HG03066 (cell line): ENCODE measurements at regions not wholly inside any gene's neighbourhood (a gene's known extent, or its start where the extent isn't known, plus 50 kb on each side); places are given as distances from the start of the nearest gene placed in this dataset.
"Not testable (repeated sequence)": the region's sequence is repeated elsewhere in the genome, so short reads cannot be mapped to it uniquely, and the experiment has no call there.

ENCODE experiments used
- ATAC-seq: cut with Tn5 transposase; IDR thresholded peaks from one replicate; pipeline ENCODE4 v1.9.1; 2021; ENCODE audit warnings: low read depth; ENCODE audit not compliant: unreplicated experiment

DNA sequence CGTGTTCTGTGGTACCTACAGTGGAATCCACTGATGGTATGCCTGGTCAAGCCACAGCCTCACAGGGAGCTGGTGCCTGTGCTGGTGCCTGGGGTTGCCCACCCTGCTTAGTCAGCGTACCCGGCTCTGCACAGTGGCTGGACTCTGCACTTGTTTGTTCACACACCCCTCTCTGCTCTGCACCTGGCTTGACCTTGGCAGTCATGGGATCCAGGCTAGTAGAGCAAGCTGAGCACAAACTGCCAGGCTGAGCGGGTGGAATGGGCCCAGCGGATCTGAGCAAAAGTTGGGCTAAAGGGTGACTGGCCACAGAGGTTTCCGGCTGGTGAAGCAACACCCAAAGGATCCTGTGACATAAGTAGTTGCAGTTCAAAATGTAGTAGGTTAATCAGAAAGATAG, 163.5 kb downstream of the CDH19 start:
- no peak for ATAC-seq

DNA sequence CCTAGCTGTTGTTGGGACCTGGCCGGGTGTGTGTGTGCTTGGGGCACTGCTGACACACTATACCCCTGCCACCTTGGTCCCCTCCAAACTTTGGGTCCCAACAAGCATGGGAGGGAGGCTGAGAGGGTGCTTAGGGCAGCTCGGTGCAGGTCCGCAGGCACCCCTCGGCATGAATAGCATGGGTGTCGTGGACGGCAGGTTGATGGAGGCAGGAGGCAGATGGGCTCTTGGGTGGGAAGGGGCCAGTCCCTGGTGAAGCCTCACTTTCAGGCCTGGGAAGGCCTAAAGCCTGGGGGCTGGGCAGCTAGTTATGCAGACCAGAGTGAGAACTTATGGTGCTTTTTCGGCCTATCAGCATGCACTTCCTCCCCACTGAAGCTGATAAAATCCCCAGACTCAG, 164.2 kb downstream of the CDH19 start:
- ATAC-seq: no peak

- ATAC-seq: no peak
Observed at GRCh38 chr18:66438711-66439536, 165.0 kb downstream of the CDH19 start.

DNA sequence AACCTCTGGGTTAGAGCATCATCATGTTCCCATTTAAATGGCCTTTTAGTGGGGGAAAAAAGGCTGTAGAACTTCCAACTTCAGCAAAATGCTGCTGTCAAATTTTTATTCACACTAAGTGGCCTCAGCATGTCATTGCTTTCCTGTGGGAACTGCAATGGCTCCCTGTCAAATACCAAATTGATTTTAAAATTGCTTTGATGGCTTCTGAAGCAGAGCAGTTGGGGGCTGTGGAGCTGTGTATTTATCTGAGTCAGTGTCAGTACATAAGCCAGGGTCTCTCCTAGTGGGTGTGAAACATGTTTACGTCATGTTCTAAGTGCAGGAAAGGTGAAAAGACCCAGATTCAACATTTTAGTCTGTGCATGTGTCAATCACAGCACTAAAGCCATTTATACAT, 171.3 kb downstream of the CDH19 start:
- no peak for ATAC-seq

GRCh38 chr18:66428795-66429194, 175.1 kb downstream of the CDH19 start:
- no peak for ATAC-seq

- ATAC-seq: no peak
Observed at GRCh38 chr18:66419400-66419799, 184.5 kb downstream of the CDH19 start.

DNA sequence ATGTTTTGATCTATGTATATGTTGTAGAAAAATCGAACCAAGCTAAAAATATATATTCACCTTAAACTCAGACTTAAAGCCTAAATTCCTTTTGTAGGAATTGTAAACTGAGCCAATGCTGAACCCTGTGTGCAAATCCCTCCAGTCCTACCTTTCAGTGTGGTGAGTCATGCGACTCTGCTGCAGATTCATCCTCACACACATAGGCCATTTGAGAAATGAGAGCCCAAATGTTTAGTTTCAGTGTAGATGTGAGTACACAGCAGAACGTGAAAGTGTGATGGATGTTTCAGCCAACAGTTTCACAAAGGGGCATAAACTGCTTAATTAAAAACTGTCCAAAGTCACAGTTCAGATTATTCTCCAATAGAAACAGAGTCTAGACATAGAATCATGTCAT, 193.2 kb downstream of the CDH19 start:
- ATAC-seq: no peak

GRCh38 chr18:66395671-66396218, 208.1 kb downstream of the CDH19 start:
- no peak for ATAC-seq

DNA sequence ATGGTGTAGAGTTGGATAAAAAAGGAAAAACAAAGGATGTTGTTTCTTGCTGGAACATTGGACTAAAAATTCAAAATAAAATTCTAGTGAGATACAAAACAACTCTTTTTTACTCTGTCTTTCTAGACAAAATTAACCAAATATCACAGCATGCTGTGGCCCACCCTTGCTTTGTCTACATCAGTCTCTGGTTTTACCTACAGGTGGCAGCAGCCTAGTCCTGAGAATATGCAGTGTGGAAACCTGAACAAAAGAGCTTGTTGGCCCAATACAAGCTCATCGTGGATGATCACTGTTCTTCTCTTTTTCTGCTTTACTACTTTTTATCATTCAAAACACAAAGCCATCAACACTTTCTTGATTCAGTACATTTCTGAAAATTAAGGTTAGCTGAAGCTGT, 210.4 kb downstream of the CDH19 start:
- no peak for ATAC-seq

DNA sequence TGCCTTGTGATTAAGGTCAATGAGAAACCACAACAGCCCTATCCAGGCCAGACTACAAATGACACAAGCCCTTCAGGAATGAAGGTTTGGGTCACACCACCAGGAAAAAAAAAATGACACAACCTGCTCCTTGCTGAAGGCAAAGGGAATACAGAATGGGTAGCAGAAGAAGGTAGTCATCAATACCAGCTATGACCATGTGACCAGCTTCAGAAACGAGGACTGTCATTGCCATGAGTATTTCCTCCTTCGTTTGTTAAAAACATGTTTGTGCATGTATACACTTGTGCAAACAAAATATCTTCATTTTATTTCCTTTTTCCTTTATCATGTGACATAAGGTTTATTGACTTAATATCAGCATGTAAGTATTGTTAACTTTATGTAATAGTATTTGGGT, 226.6 kb downstream of the CDH19 start:
- ATAC-seq: no peak

- ATAC-seq: not testable (repeated sequence)
Observed at GRCh38 chr18:66375391-66375790, 228.5 kb downstream of the CDH19 start.

DNA sequence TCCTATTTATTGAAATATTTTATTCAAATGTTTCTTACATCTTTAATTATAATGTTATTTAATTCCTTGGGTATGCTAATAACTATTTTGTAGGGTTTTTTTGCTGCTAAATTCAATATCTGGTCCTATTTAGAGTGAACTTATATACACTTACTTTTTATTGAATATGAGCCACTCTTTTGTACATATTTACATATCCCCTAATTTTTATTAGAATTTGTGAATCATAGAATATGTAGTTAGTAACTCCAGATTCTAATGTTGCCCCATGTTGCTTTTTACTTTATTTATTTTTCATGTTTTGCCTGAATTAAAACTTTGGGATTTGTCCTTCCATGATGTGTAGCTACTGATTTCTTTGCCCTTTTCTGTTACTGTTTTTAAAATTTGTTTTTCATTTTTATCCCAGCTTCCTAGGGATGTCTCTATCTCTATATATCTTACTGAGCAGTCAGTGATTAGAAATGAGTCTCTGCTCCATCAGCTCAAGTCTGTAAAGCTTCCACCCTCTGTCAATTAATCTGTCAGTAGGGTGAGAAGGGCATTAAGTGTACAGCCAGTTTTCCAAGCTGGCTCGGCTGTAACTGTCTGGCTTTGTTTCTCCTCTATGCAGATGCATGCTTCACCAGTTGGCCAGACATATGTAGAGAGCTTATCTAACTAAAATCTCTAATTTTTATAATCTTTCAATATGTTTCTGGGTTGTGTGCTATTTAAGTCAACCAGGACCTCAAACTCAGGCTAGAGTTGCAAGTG, 256.9 kb downstream of the CDH19 start:
- no peak for ATAC-seq

GRCh38 chr18:66344227-66344626, 259.7 kb downstream of the CDH19 start:
- no peak for ATAC-seq

- no peak for ATAC-seq
Observed at GRCh38 chr18:66342577-66342976, 261.3 kb downstream of the CDH19 start.

GRCh38 chr18:66334534-66334933, 269.4 kb downstream of the CDH19 start:
- ATAC-seq: no peak

GRCh38 chr18:66329716-66330115, 274.2 kb downstream of the CDH19 start:
- no peak for ATAC-seq

DNA sequence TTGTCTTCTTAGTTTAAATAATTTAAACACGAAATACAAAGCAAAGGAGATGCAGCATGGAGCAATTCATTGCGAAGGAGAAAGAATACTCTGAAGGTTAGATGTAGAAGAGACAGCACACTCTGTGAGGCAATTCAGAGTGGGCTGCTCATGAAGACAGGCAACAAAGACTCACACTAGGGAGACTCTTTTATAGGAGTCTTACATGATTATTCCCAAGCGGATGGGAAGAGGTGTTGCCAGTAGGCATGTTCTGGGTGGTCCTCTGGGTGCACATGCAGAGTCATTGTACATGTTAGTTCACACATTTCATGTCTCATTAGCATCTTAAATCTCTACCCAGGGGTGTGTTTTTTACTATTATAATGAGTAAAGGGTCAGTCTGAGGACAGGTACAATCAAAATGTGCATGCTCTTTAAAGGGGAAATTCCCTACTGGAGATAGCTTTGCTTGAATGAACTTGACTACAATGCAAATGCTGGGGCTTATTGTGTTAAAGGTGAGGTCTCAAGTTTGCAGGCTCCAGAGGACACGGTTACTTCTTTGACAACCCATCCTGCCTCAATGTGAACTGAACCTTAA, 275.5 kb downstream of the CDH19 start:
- ATAC-seq: no peak

- ATAC-seq: no peak
Observed at GRCh38 chr18:66325251-66325650, 278.6 kb downstream of the CDH19 start.

DNA sequence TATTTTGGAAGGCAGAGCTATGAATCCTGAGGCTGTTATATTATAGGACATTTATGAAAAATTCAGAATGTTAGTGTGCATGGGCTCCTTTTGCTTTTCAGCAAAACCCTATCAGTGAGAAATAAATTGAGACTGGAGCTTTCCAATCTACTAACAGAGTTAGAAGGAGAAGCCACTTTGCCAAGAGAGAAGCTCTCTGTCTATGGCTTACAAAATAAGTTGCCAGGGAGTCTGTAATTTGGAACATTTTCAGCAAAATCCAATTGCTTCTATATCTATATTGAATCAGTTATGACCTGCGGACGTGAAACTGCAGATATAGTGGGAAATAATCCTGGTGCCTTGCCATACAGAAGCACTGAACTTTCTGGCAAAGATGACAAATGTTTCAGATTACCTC, 279.3 kb downstream of the CDH19 start:
- no peak for ATAC-seq

DNA sequence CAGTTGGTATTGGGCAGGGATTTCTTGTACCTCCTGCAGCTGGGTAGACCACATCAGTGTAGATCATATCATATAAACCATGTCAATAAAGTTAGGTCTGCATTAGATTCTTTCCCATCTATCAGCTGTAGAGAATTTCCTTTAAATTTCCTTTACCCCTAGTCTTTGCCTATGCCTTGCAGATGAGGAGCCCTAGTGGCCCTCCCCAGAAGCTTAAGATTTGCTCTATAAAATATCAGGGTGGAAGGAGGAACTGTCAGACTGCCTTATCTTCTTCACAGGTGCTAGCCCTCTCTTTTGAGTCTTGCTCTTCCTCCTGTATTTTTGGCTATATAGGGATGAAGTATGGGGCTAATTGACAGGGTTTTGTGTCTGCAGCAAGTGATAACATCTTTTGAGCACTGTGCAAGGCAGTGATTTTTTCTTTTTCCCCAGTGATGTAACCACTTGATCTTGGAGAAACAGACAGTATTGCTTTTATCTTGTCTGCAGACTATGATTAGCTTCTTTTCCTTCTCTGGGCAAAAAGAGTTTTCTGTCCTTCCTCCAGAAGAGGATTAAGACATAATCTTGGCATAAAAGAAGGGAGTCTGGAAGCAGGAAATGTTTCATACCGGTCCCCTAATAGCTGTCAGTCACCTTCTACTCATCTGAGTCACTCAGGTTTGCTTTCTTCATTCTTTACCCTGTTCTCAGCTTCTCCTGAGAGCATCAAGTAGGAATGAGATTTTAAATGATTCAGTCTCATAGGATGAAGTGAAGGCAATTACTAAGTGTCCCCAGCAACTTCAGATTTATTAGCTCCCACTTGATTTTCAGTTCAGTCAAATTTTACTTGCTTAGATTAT, 286.4 kb downstream of the CDH19 start:
- ATAC-seq: no peak
